ENCODE measurements at regions not wholly inside any gene's neighbourhood (a gene's known extent, or its start where the extent isn't known, plus 50 kb on each side); places are given as distances from the start of the nearest gene placed in this dataset.

DNA sequence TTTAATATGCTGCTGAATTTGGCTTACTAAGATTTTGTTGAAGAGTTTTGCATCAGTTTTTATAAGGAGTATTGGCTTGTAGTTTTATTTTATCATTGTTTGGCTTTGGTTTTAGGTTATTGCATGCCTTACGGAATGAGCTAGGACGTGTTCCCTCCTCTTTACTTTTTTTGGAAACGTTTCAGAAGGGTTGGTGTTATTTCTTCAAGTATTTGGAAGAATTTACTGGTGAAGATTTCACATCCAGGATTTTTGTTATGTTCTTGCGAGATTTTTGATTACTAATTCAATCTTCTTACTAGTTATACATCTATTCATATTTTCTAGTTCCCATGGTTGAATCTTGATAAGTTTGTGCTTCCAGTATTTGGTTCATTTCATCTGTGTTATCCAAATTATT, 823.2 kb downstream of the SLC6A15 start:
- Histone ChIP-seq H2AFZ (ENCODE audit: low read depth, low read length) (no peak overlapping the region), H3K4me3 (ENCODE audit: low read length) (no peak overlapping the region), H3K27ac (ENCODE audit: low read length) (no peak overlapping the region), H3K36me3 (replicated peaks; ENCODE audit: low read depth, low read length) (no peaks in the 10 kb centered on the region), H3K9ac (ENCODE audit: low read length) (no peak overlapping the region), H4K20me1 (ENCODE audit: insufficient read depth, low read length) (no peaks in the 10 kb centered on the region), H3K27me3 (ENCODE audit: low read depth, low read length) (no peaks in the 10 kb centered on the region), H3K4me1 (ENCODE audit: low read length) (no peaks in the 10 kb centered on the region), H3K4me2 (ENCODE audit: low read length) (no peak overlapping the region), H3K79me2 (ENCODE audit: low read length) (no peaks in the 10 kb centered on the region), H3K9me3 (ENCODE audit: insufficient read depth, low read length) (no peaks in the 10 kb centered on the region)
- no peak for TF ChIP-seq CTCF (IDR thresholded peaks at IDR 0.05; ENCODE audit: low read depth, low read length)
- TF ChIP-seq EZH2phosphoT487 (IDR thresholded peaks at IDR 0.05; ENCODE audit: low read depth), result no peak

- no peak for TF ChIP-seq EZH2phosphoT487 (IDR thresholded peaks at IDR 0.05; ENCODE audit: low read depth)
- TF ChIP-seq CTCF (IDR thresholded peaks at IDR 0.05; ENCODE audit: low read depth, low read length), result no peak
- H3K4me1 ChIP-seq (ENCODE audit: low read length), result no peaks in the 10 kb centered on the region
- no peak overlapping the region for H2AFZ ChIP-seq (ENCODE audit: low read depth, low read length)
- H3K79me2 ChIP-seq (ENCODE audit: low read length), result no peaks in the 10 kb centered on the region
- no peaks in the 10 kb centered on the region for H3K36me3 ChIP-seq (replicated peaks; ENCODE audit: low read depth, low read length)
- H3K27me3 ChIP-seq (ENCODE audit: low read depth, low read length), result no peaks in the 10 kb centered on the region
- H3K4me3 ChIP-seq (ENCODE audit: low read length), result no peak overlapping the region
- no peaks in the 10 kb centered on the region for H4K20me1 ChIP-seq (ENCODE audit: insufficient read depth, low read length)
- no peak overlapping the region for H3K4me2 ChIP-seq (ENCODE audit: low read length)
- H3K9me3 ChIP-seq (ENCODE audit: insufficient read depth, low read length), result no peaks in the 10 kb centered on the region
- no peak overlapping the region for H3K9ac ChIP-seq (ENCODE audit: low read length)
- H3K27ac ChIP-seq (ENCODE audit: low read length), result no peak overlapping the region
Observed at GRCh38 chr12:84085046-84085445, 827.6 kb downstream of the SLC6A15 start.

- Histone ChIP-seq H3K27ac (ENCODE audit: low read length) (no peak overlapping the region), H4K20me1 (ENCODE audit: insufficient read depth, low read length) (no peaks in the 10 kb centered on the region), H3K4me3 (ENCODE audit: low read length) (no peak overlapping the region), H3K79me2 (ENCODE audit: low read length) (no peaks in the 10 kb centered on the region), H3K9ac (ENCODE audit: low read length) (no peak overlapping the region), H2AFZ (ENCODE audit: low read depth, low read length) (no peak overlapping the region), H3K4me2 (ENCODE audit: low read length) (no peak overlapping the region), H3K36me3 (replicated peaks; ENCODE audit: low read depth, low read length) (no peaks in the 10 kb centered on the region), H3K4me1 (ENCODE audit: low read length) (no peaks in the 10 kb centered on the region), H3K9me3 (ENCODE audit: insufficient read depth, low read length) (no peaks in the 10 kb centered on the region), H3K27me3 (ENCODE audit: low read depth, low read length) (no peaks in the 10 kb centered on the region)
- TF ChIP-seq EZH2phosphoT487 (IDR thresholded peaks at IDR 0.05; ENCODE audit: low read depth), result no peak
Observed at GRCh38 chr12:84079626-84080025, 833.0 kb downstream of the SLC6A15 start.

- no peak overlapping the region for H2AFZ ChIP-seq (ENCODE audit: low read depth, low read length)
- no peak overlapping the region for H3K27ac ChIP-seq (ENCODE audit: low read length)
- no peaks in the 10 kb centered on the region for H3K79me2 ChIP-seq (ENCODE audit: low read length)
- no peaks in the 10 kb centered on the region for H3K9me3 ChIP-seq (ENCODE audit: insufficient read depth, low read length)
- H3K9ac ChIP-seq (ENCODE audit: low read length), result no peak overlapping the region
- H3K4me2 ChIP-seq (ENCODE audit: low read length), result no peak overlapping the region
- no peak overlapping the region for H3K4me3 ChIP-seq (ENCODE audit: low read length)
- H3K4me1 ChIP-seq (ENCODE audit: low read length), result no peaks in the 10 kb centered on the region
- H3K36me3 ChIP-seq (replicated peaks; ENCODE audit: low read depth, low read length), result no peaks in the 10 kb centered on the region
- TF ChIP-seq CTCF (IDR thresholded peaks at IDR 0.05; ENCODE audit: low read depth, low read length) (no peak), EZH2phosphoT487 (IDR thresholded peaks at IDR 0.05; ENCODE audit: low read depth) (no peak)
- no peaks in the 10 kb centered on the region for H4K20me1 ChIP-seq (ENCODE audit: insufficient read depth, low read length)
- no peaks in the 10 kb centered on the region for H3K27me3 ChIP-seq (ENCODE audit: low read depth, low read length)
Observed at GRCh38 chr12:84077679-84078078, 834.9 kb downstream of the SLC6A15 start.

- Histone ChIP-seq H4K20me1 (ENCODE audit: insufficient read depth, low read length) (no peaks in the 10 kb centered on the region), H3K4me2 (ENCODE audit: low read length) (no peak overlapping the region), H3K4me1 (ENCODE audit: low read length) (no peaks in the 10 kb centered on the region), H2AFZ (ENCODE audit: low read depth, low read length) (no peak overlapping the region), H3K27me3 (ENCODE audit: low read depth, low read length) (no peaks in the 10 kb centered on the region), H3K9me3 (ENCODE audit: insufficient read depth, low read length) (no peaks in the 10 kb centered on the region), H3K9ac (ENCODE audit: low read length) (no peak overlapping the region), H3K36me3 (replicated peaks; ENCODE audit: low read depth, low read length) (no peaks in the 10 kb centered on the region), H3K27ac (ENCODE audit: low read length) (no peak overlapping the region), H3K4me3 (ENCODE audit: low read length) (no peak overlapping the region), H3K79me2 (ENCODE audit: low read length) (no peaks in the 10 kb centered on the region)
- TF ChIP-seq EZH2phosphoT487 (IDR thresholded peaks at IDR 0.05; ENCODE audit: low read depth), result no peak
- no peak for TF ChIP-seq CTCF (IDR thresholded peaks at IDR 0.05; ENCODE audit: low read depth, low read length)
Observed at GRCh38 chr12:84075991-84076390, 836.6 kb downstream of the SLC6A15 start.
